BE2C (cell line): ENCODE measurements at regions not wholly inside any gene's neighbourhood (a gene's known extent, or its start where the extent isn't known, plus 50 kb on each side); places are given as distances from the start of the nearest gene placed in this dataset.
"Not testable (repeated sequence)": the region's sequence is repeated elsewhere in the genome, so short reads cannot be mapped to it uniquely, and the experiment has no call there.

Experiments
- DNase-seq: peaks from one replicate; pipeline ENCODE4 v3.0.0-alpha.2; 2020
- H3K27me3 ChIP-seq: fragments of 250-450 bp; sonication (Bioruptor Pico); 2 replicates; pipeline ENCODE4 v1.5.1; 2020; ENCODE audit warnings: mild to moderate bottlenecking
- H3K36me3 ChIP-seq: fragments of 250-450 bp; sonication (Bioruptor Pico); 2 replicates; pipeline ENCODE4 v1.5.1; 2020; ENCODE audit warnings: mild to moderate bottlenecking
- H3K4me1 ChIP-seq: fragments of 250-450 bp; sonication (Bioruptor Pico); 2 replicates; pipeline ENCODE4 v1.5.1; 2020
- H3K4me3 ChIP-seq: 2 replicates; pipeline ENCODE4 v1.5.1; 2011; ENCODE audit warnings: low read depth, low read length
- H3K9me3 ChIP-seq: fragments of 250-450 bp; sonication (Bioruptor Pico); 2 replicates; pipeline ENCODE4 v1.5.1; 2020
- TF ChIP-seq, protein P1 (sequence below): IDR thresholded peaks from 2 replicates; pipeline ENCODE4 v1.5.1; 2012; ENCODE audit warnings: mild to moderate bottlenecking, low read depth, low read length

GRCh38 chr12:107377596-107378385 lies 284.4 kb upstream of the CRY1 start:
- no peaks in the 10 kb centered on the region for H3K36me3 ChIP-seq
- H3K4me1 ChIP-seq: no peaks in the 10 kb centered on the region
- no peak overlapping the region for H3K4me3 ChIP-seq
- TF ChIP-seq, protein P1, sequence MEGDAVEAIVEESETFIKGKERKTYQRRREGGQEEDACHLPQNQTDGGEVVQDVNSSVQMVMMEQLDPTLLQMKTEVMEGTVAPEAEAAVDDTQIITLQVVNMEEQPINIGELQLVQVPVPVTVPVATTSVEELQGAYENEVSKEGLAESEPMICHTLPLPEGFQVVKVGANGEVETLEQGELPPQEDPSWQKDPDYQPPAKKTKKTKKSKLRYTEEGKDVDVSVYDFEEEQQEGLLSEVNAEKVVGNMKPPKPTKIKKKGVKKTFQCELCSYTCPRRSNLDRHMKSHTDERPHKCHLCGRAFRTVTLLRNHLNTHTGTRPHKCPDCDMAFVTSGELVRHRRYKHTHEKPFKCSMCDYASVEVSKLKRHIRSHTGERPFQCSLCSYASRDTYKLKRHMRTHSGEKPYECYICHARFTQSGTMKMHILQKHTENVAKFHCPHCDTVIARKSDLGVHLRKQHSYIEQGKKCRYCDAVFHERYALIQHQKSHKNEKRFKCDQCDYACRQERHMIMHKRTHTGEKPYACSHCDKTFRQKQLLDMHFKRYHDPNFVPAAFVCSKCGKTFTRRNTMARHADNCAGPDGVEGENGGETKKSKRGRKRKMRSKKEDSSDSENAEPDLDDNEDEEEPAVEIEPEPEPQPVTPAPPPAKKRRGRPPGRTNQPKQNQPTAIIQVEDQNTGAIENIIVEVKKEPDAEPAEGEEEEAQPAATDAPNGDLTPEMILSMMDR: no peak
- no peaks in the 10 kb centered on the region for H3K9me3 ChIP-seq
- no peak for DNase-seq
- no peaks in the 10 kb centered on the region for H3K27me3 ChIP-seq

DNA sequence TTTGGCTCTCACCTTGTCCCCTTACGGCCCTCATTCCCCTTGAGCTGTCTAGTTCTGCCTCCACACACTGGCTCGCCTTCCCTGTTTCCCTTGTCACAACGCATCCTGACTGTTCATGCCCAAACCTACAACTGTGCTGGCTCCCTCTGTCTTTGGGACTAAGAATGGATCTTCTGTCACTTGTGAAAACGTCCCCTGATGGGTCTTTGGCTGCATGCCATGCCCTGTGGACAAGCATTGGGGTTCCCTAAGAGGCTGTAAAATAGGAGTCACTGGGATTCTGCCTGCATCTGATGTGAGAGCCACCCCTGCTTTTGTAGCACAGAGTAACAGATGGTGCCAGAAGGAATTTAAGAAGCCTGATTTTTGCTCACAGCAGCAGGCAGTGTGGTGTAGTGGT lies 285.3 kb upstream of the CRY1 start:
- TF ChIP-seq, protein P1: no peak
- Histone ChIP-seq H3K4me3 (no peak overlapping the region), H3K9me3 (no peaks in the 10 kb centered on the region), H3K27me3 (no peaks in the 10 kb centered on the region), H3K36me3 (no peaks in the 10 kb centered on the region), H3K4me1 (no peaks in the 10 kb centered on the region)
- no peak for DNase-seq

GRCh38 chr12:107379142-107379851 lies 285.9 kb upstream of the CRY1 start:
- H3K9me3 ChIP-seq, DNase-seq, H3K4me3 ChIP-seq, H3K4me1 ChIP-seq, H3K27me3 ChIP-seq, H3K36me3 ChIP-seq: not testable (repeated sequence)

DNA sequence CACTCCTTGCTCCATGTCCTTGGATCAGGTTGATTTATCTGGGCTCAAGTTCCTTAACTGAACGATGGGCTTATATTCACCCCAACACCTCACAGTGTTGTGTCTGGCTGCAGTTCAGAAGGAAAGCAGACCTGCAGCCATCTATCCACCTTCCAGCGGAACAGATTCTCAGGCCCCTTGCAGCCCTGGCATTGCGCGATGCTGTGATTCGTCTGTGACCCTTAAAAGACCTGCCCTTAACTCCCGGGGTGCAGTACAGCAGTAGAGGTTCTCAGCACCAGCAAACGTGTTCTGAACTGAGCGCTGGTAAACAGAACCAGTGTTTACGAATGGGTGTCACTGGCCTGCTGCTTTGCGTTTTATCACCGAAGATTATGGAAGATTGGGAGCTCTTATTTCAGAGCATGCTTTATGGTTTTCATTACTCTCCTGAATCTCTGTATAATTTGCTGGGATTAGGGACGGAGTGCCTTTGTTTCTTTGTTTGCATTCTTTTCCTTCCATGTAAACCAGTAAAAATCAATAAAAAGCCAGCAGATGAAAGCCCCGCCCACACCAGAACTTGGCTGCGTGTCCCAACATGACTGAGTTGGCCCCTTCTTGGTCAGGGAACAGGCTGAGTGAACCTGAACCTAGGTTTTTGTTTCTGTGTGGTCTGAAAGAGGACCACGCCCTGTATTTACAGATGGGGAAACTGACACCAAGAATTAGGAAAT lies 286.7 kb upstream of the CRY1 start:
- Histone ChIP-seq H3K27me3 (no peaks in the 10 kb centered on the region), H3K36me3 (no peaks in the 10 kb centered on the region), H3K9me3 (no peaks in the 10 kb centered on the region), H3K4me1 (no peaks in the 10 kb centered on the region), H3K4me3 (no peak overlapping the region)
- TF ChIP-seq, protein P1: no peak
- no peak for DNase-seq

- Histone ChIP-seq H3K36me3 (no peaks in the 10 kb centered on the region), H3K4me1 (no peaks in the 10 kb centered on the region), H3K9me3 (no peaks in the 10 kb centered on the region), H3K4me3 (no peak overlapping the region), H3K27me3 (no peaks in the 10 kb centered on the region)
- TF ChIP-seq, protein P1: no peak
- DNase-seq: no peak
These were observed 291.3 kb upstream of the CRY1 start for GRCh38 chr12:107384645-107385044.

DNA sequence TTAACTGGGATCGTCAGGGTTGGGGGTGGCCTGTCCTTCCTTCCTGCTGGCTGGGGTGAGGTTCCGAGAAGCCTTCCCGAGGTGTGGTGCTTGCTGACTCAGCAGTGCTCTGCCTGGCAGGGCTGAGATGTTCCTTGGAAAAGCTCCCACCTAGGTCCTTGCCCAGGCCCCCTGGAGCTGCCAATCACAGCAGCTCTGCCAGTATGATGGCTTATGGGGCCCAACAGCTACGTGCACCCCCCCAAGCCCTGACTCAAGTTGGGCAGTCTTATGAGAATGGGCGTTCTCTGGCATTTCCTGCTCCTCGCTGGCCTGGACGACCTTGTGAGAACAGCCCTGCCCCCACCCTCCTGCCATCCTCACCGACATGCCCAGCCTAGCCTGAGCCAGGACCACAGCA lies 292.2 kb upstream of the CRY1 start:
- no peak overlapping the region for H3K4me3 ChIP-seq
- DNase-seq: no peak
- TF ChIP-seq, protein P1: no peak
- H3K27me3 ChIP-seq: no peaks in the 10 kb centered on the region
- no peaks in the 10 kb centered on the region for H3K36me3 ChIP-seq
- no peaks in the 10 kb centered on the region for H3K9me3 ChIP-seq
- no peaks in the 10 kb centered on the region for H3K4me1 ChIP-seq
